ENCODE measurements at regions not wholly inside any gene's neighbourhood (a gene's known extent, or its start where the extent isn't known, plus 50 kb on each side); places are given as distances from the start of the nearest gene placed in this dataset.

DNA sequence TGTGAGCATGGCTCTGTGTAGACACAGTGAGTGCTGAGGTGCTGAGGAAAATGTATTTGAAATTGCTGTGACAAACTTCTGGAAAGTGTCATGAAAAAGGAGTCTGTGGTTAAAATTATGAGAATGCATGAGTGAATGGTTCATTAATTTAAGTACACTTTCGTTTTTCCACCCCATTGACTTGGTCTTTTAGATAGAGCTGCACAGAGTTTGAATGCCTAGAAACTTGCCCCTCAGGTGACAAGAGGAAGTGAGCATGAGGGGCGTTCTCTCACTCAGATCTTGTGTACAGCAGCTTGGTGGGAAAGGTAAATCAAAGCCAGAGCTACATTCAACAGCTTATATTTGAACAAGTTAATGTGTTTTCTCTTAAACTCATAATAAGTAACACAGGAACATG is 296.8 kb downstream of the WDR72 start:
- no peaks in the 10 kb centered on the region for H3F3A ChIP-seq (replicated peaks; ENCODE audit: insufficient read depth)
- no peak overlapping the region for H3K9ac ChIP-seq
- no peak for TF ChIP-seq TEAD4 (IDR thresholded peaks at IDR 0.05; ENCODE audit: borderline replicate concordance, insufficient read depth)
- no peak for TF ChIP-seq YY1 (IDR thresholded peaks at IDR 0.05; ENCODE audit: low read depth)
- no peak for TF ChIP-seq FOXJ3 (CRISPR knock-in tag; IDR thresholded peaks at IDR 0.05)
- TF ChIP-seq SIN3A (IDR thresholded peaks at IDR 0.05; ENCODE audit: borderline replicate concordance, low read depth, low read length), result no peak
- TF ChIP-seq, protein P1, sequence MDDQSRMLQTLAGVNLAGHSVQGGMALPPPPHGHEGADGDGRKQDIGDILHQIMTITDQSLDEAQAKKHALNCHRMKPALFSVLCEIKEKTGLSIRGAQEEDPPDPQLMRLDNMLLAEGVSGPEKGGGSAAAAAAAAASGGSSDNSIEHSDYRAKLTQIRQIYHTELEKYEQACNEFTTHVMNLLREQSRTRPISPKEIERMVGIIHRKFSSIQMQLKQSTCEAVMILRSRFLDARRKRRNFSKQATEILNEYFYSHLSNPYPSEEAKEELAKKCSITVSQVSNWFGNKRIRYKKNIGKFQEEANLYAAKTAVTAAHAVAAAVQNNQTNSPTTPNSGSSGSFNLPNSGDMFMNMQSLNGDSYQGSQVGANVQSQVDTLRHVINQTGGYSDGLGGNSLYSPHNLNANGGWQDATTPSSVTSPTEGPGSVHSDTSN (IDR thresholded peaks at IDR 0.05), result no peak
- no peak overlapping the region for H3K27ac ChIP-seq (ENCODE audit: low read depth in 2 of 2, low read length in 1 of 2)
- no peaks in the 10 kb centered on the region for H3K36me3 ChIP-seq (replicated peaks in 1 of 2; ENCODE audit: control insufficient read depth in 1 of 2, insufficient read depth in 2 of 2, low read length in 1 of 2)
- peaks cover 8% of the 10 kb centered on the region; the same call in 1 of the 2 replicates for H3K27me3 ChIP-seq (ENCODE audit: insufficient read depth)
- H3K4me3 ChIP-seq (ENCODE audit: low read depth in 2 of 2, low read length in 1 of 2), result no peak overlapping the region
- no peaks in the 10 kb centered on the region for H4K20me1 ChIP-seq (ENCODE audit: insufficient read depth)
- no peaks in the 10 kb centered on the region for H3K4me1 ChIP-seq (ENCODE audit: control insufficient read depth in 1 of 2, insufficient read depth in 2 of 2, low read depth in 1 of 2, low read length in 1 of 2)
- H3K79me2 ChIP-seq (ENCODE audit: insufficient read depth), result no peaks in the 10 kb centered on the region
- CTCF ChIA-PET, result interaction anchor here (0.6 kb wide), 1 partner anchor 23 kb away, joined by 3 read pairs; no protein-coding TSS in a partner anchor
- POLR2A ChIA-PET, result no interaction called here
- 6% methylated on average over 2 of the region's 2 CpGs for WGBS (ENCODE audit: low lambda C conversion rate)
- no peak overlapping the region for H3K4me2 ChIP-seq
- H3K9me2 ChIP-seq, result no peaks in the 10 kb centered on the region
- DNase-seq, result no peak
- no peak overlapping the region for H2AFZ ChIP-seq (ENCODE audit: low read depth)
- H3K9me3 ChIP-seq, result no peaks in the 10 kb centered on the region

GRCh38 chr15:53461677-53462076 is 297.8 kb downstream of the WDR72 start:
- WGBS (ENCODE audit: low lambda C conversion rate), result 23% methylated on average over 3 of the region's 3 CpGs
- Histone ChIP-seq H3F3A (replicated peaks; ENCODE audit: insufficient read depth) (no peaks in the 10 kb centered on the region), H3K9ac (no peak overlapping the region), H2AFZ (ENCODE audit: low read depth) (no peak overlapping the region), H3K9me3 (no peaks in the 10 kb centered on the region), H4K20me1 (ENCODE audit: insufficient read depth) (no peaks in the 10 kb centered on the region), H3K4me2 (no peak overlapping the region), H3K4me1 (ENCODE audit: control insufficient read depth in 1 of 2, insufficient read depth in 2 of 2, low read depth in 1 of 2, low read length in 1 of 2) (no peaks in the 10 kb centered on the region), H3K36me3 (replicated peaks in 1 of 2; ENCODE audit: control insufficient read depth in 1 of 2, insufficient read depth in 2 of 2, low read length in 1 of 2) (no peaks in the 10 kb centered on the region), H3K4me3 (ENCODE audit: low read depth in 2 of 2, low read length in 1 of 2) (no peak overlapping the region), H3K9me2 (no peaks in the 10 kb centered on the region), H3K27me3 (ENCODE audit: insufficient read depth) (0 out of 2 replicates have a peak, but pooled peaks cover 5% of the 10 kb centered on the region), H3K79me2 (ENCODE audit: insufficient read depth) (no peaks in the 10 kb centered on the region), H3K27ac (ENCODE audit: low read depth in 2 of 2, low read length in 1 of 2) (no peak overlapping the region)
- POLR2A ChIA-PET, result no interaction called here
- no peak for DNase-seq
- CTCF ChIA-PET, result no interaction called here
- TF ChIP-seq EP300 (IDR thresholded peaks at IDR 0.05; ENCODE audit: borderline replicate concordance in 1 of 2, low read depth in 1 of 2, low read length in 1 of 2), result no peak
- no peak for TF ChIP-seq RFX5 (IDR thresholded peaks at IDR 0.05; ENCODE audit: low read length)

DNA sequence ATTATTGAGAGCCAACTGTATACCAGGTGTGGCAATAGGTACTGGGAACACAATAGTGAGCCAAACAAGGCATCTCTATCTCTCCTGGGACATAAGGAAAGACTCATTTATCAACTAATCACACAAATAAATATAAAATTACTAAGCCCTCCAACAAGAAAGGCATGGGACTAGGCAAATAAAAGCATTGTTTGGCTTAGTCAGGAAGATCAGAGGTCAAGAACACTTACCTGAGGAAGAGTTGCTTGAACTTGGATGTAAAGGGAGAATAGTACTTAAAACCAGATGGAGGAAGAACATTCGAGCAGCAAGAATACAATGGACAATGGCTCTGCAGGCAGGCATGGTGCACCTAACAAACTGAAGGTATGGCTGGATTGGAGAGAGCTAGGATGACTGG is 300.7 kb downstream of the WDR72 start:
- H3K27me3 ChIP-seq (ENCODE audit: insufficient read depth), result no peaks in the 10 kb centered on the region
- TF ChIP-seq, protein P2, sequence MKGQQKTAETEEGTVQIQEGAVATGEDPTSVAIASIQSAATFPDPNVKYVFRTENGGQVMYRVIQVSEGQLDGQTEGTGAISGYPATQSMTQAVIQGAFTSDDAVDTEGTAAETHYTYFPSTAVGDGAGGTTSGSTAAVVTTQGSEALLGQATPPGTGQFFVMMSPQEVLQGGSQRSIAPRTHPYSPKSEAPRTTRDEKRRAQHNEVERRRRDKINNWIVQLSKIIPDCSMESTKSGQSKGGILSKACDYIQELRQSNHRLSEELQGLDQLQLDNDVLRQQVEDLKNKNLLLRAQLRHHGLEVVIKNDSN (IDR thresholded peaks at IDR 0.05; ENCODE audit: borderline replicate concordance, low read depth), result no peak
- TF ChIP-seq SMC3 (IDR thresholded peaks at IDR 0.05; ENCODE audit: low read depth, low read length), result no peak
- no peaks in the 10 kb centered on the region for H3K9me2 ChIP-seq
- no peaks in the 10 kb centered on the region for H3K79me2 ChIP-seq (ENCODE audit: insufficient read depth)
- no peaks in the 10 kb centered on the region for H3K36me3 ChIP-seq (replicated peaks in 1 of 2; ENCODE audit: control insufficient read depth in 1 of 2, insufficient read depth in 2 of 2, low read length in 1 of 2)
- no peaks in the 10 kb centered on the region for H3F3A ChIP-seq (replicated peaks; ENCODE audit: insufficient read depth)
- DNase-seq, result no peak
- H3K4me3 ChIP-seq (ENCODE audit: low read depth in 2 of 2, low read length in 1 of 2), result no peak overlapping the region
- H2AFZ ChIP-seq (ENCODE audit: low read depth), result no peak overlapping the region
- POLR2A ChIA-PET, result no interaction called here
- CTCF ChIA-PET, result no interaction called here
- H3K9me3 ChIP-seq, result no peaks in the 10 kb centered on the region
- 18% methylated on average over 1 of the region's 1 CpG for WGBS (ENCODE audit: low lambda C conversion rate)
- no peak overlapping the region for H3K9ac ChIP-seq
- no peaks in the 10 kb centered on the region for H4K20me1 ChIP-seq (ENCODE audit: insufficient read depth)
- no peak overlapping the region for H3K4me2 ChIP-seq
- no peaks in the 10 kb centered on the region for H3K4me1 ChIP-seq (ENCODE audit: control insufficient read depth in 1 of 2, insufficient read depth in 2 of 2, low read depth in 1 of 2, low read length in 1 of 2)
- H3K27ac ChIP-seq (ENCODE audit: low read depth in 2 of 2, low read length in 1 of 2), result no peak overlapping the region

Measured in SK-N-SH (cell line).